ENCODE measurements at regions not wholly inside any gene's neighbourhood (a gene's known extent, or its start where the extent isn't known, plus 50 kb on each side); places are given as distances from the start of the nearest gene placed in this dataset.

DNA sequence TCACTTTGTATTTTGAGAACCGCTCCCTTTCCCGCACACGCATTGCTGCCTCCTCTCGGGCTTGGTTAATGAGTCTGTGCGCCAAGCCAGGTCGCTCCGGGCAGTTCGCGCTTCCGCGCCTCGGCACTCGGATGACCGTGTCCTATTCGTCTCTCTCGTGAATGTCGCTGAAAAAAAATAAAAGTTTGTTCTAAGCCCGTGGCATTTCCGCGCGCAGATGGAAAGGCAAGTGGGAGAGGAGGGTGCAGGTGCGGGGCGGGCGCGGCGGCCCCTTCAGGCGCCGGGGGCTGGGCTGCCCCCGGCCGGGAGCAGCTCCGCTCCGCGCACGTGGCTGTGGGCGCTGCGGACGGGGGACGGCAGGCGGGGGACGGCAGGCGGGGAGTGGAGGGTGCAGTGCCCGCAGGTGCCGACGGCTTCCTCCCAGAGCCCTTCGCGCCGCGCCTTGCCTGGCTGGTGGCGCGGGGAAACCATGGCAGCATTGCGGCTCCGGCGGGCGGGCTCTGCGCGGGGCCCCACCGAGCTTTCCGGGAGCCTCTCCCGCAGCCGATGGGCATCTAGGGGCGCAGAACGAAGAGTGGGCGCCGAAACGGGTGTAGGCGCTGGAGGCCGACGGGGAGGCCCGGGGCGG lies 159.6 kb upstream of the SIX2 start:
- TF ChIP-seq, protein P1, sequence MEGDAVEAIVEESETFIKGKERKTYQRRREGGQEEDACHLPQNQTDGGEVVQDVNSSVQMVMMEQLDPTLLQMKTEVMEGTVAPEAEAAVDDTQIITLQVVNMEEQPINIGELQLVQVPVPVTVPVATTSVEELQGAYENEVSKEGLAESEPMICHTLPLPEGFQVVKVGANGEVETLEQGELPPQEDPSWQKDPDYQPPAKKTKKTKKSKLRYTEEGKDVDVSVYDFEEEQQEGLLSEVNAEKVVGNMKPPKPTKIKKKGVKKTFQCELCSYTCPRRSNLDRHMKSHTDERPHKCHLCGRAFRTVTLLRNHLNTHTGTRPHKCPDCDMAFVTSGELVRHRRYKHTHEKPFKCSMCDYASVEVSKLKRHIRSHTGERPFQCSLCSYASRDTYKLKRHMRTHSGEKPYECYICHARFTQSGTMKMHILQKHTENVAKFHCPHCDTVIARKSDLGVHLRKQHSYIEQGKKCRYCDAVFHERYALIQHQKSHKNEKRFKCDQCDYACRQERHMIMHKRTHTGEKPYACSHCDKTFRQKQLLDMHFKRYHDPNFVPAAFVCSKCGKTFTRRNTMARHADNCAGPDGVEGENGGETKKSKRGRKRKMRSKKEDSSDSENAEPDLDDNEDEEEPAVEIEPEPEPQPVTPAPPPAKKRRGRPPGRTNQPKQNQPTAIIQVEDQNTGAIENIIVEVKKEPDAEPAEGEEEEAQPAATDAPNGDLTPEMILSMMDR (conservative IDR thresholded peaks at IDR 0.05; ENCODE audit: low read depth, low read length): 0 out of 2 replicates have a peak, but pooled peaks have one; percentile 12
- no peak for TF ChIP-seq EZH2 (IDR thresholded peaks at IDR 0.05; ENCODE audit: low read length, unreplicated experiment)
- TF ChIP-seq EZH2phosphoT487 (IDR thresholded peaks at IDR 0.05; ENCODE audit: borderline replicate concordance, low read length): no peak
